Right lobe of liver (tissue), 4 donors: ENCODE measurements at regions not wholly inside any gene's neighbourhood (a gene's known extent, or its start where the extent isn't known, plus 50 kb on each side); places are given as distances from the start of the nearest gene placed in this dataset.

Source experiments
- CTCF ChIP-seq, 4 donors: fragments of 200-600 bp in 3 of 4; fragments of 450-650 bp in 1 of 4; IDR thresholded peaks; one replicate each; pipeline versions ENCODE4 v1.5.1 to v1.8.0; 2016 to 2022; ENCODE audit warnings: antibody characterized with exemption in 4 of 4, mild to moderate bottlenecking in 2 of 4
- POLR2A ChIP-seq: fragments of 450-650 bp; IDR thresholded peaks from one replicate; pipeline ENCODE4 v1.6.1; 2017; ENCODE audit warnings: antibody characterized with exemption, mild to moderate bottlenecking
- donor health status: DM: no; HTN: no; CAD: no.
- donor health status: DM: no; HTN: no; CAD: no.
- donor health status: DM: no; HTN: yes; CAD: no.

GRCh38 chr12:90826036-90826435 lies 128.9 kb downstream of the CCER1 start:
- TF ChIP-seq POLR2A (no peak), CTCF (IDR thresholded peaks at IDR 0.05) (no peak)
